Esophagus muscularis mucosa (tissue), 3 donors: ENCODE measurements at regions not wholly inside any gene's neighbourhood (a gene's known extent, or its start where the extent isn't known, plus 50 kb on each side); places are given as distances from the start of the nearest gene placed in this dataset.

ENCODE experiments used
- POLR2A ChIP-seq: fragments of 450-650 bp; IDR thresholded peaks from one replicate; pipeline ENCODE4 v1.6.1; 2017; ENCODE audit warnings: antibody characterized with exemption, moderate library complexity, mild to moderate bottlenecking, low read depth
- TF ChIP-seq, protein P1 (sequence below), 3 experiments: fragments of 200-600 bp in 2 of 3; fragments of 450-650 bp in 1 of 3; sonication (generic) in 2 of 3; IDR thresholded peaks; one replicate each; pipeline ENCODE4 v1.5.1; 2017 to 2019; ENCODE audit warnings: antibody characterized with exemption in 3 of 3, mild to moderate bottlenecking in 2 of 3, moderate library complexity in 1 of 3

DNA sequence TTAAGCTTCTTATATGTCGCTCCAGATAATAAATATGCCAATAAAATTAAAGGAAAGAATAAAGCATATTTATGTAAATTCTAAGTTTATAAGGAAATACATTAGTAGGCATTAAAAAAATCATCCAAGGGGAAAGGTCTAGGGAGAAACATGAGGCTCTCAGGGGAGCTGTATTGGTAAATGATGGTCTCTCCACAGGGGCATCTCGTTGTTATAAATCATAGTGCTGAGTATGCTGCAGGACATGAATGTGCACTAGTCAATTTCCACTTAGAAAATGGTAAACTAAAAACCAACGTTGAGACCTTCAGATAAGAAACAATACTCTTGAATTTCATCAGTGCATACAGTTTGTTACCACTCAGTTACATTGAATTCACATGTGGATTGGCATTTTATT is 194.0 kb upstream of the AHR start:
- TF ChIP-seq, protein P1, sequence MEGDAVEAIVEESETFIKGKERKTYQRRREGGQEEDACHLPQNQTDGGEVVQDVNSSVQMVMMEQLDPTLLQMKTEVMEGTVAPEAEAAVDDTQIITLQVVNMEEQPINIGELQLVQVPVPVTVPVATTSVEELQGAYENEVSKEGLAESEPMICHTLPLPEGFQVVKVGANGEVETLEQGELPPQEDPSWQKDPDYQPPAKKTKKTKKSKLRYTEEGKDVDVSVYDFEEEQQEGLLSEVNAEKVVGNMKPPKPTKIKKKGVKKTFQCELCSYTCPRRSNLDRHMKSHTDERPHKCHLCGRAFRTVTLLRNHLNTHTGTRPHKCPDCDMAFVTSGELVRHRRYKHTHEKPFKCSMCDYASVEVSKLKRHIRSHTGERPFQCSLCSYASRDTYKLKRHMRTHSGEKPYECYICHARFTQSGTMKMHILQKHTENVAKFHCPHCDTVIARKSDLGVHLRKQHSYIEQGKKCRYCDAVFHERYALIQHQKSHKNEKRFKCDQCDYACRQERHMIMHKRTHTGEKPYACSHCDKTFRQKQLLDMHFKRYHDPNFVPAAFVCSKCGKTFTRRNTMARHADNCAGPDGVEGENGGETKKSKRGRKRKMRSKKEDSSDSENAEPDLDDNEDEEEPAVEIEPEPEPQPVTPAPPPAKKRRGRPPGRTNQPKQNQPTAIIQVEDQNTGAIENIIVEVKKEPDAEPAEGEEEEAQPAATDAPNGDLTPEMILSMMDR (IDR thresholded peaks at IDR 0.05) = no peak
- TF ChIP-seq POLR2A = no peak
